ENCODE measurements at regions not wholly inside any gene's neighbourhood (a gene's known extent, or its start where the extent isn't known, plus 50 kb on each side); places are given as distances from the start of the nearest gene placed in this dataset.

DNA sequence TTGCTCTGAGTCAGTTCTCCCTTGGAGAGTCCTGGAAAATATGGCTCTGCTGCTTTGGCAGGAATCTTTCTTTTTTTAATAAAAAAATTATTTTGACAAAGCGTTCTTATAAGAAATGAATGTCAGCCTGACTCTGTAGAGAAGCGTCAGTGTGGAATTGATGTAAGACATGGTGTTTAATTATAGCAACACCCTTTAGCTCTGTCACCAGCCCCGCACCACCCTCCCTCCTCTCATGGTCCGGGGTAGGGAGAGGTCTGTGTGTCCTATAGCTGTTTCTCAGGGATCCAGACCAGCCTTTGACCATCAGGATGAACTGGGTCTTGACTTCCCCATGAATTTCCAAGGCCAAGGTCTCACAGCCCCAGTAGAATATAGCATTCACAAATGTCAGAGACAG is 120.6 kb downstream of the CHST1 start:
- DNase-seq (ENCODE audit: low read depth) = no peak
- TF ChIP-seq, protein P1, sequence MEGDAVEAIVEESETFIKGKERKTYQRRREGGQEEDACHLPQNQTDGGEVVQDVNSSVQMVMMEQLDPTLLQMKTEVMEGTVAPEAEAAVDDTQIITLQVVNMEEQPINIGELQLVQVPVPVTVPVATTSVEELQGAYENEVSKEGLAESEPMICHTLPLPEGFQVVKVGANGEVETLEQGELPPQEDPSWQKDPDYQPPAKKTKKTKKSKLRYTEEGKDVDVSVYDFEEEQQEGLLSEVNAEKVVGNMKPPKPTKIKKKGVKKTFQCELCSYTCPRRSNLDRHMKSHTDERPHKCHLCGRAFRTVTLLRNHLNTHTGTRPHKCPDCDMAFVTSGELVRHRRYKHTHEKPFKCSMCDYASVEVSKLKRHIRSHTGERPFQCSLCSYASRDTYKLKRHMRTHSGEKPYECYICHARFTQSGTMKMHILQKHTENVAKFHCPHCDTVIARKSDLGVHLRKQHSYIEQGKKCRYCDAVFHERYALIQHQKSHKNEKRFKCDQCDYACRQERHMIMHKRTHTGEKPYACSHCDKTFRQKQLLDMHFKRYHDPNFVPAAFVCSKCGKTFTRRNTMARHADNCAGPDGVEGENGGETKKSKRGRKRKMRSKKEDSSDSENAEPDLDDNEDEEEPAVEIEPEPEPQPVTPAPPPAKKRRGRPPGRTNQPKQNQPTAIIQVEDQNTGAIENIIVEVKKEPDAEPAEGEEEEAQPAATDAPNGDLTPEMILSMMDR (conservative IDR thresholded peaks at IDR 0.05; ENCODE audit: low read depth, low read length) = no peak
- H3K4me3 ChIP-seq (ENCODE audit: low read length) = no peak overlapping the region

DNA sequence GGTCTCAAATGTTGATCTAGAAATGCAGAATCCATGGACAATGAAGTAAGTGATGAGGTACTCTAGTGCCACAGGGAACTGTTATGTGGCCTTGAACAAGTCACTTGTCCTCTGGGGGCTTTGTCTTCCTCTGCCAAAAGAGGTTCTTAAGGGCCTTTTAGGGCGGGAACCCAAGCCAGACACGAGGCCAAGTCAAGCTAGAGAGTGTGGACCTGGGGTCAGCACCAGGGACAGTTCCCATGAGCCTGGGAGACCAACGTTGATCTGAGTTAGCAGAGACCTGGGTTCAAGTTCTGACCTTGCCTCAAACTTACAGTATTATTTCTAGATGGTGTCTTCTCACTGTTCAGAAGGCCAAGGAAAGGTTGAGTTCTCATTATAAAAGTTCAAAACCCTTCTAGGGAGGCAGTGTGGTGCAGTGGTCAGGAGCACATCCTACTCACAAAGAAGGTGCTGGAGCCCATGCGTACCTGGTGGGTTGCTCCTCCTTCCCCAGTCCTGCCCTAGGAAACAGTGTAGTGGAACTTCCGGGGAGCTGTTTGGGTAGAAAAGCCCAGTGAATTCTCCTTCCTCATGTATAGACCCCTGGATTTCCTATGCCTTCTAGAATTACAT is 121.5 kb downstream of the CHST1 start:
- TF ChIP-seq, protein P1 (conservative IDR thresholded peaks at IDR 0.05; ENCODE audit: low read depth, low read length) = no peak
- DNase-seq (ENCODE audit: low read depth) = no peak
- H3K4me3 ChIP-seq (ENCODE audit: low read length) = no peak overlapping the region

DNA sequence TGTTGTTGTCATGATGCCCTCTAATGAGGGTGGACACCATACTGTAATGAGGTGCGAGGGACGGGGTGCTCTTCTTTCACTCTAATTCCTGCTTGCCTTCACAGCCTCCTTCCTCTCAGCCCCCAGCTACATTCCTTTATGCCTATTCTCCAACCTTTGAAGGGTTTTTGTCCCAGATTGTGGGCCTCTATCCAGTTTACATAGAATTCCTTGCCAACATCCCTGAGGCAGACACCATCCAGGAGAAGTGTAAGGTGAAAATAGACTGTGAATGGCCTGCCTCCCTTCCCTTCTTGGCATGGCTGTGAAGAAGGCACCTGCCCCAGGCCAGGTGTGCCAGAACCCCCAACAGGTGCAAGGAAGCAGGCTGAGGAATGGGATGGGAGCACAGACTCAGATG is 122.3 kb downstream of the CHST1 start:
- no peak overlapping the region for H3K4me3 ChIP-seq (ENCODE audit: low read length)

DNA sequence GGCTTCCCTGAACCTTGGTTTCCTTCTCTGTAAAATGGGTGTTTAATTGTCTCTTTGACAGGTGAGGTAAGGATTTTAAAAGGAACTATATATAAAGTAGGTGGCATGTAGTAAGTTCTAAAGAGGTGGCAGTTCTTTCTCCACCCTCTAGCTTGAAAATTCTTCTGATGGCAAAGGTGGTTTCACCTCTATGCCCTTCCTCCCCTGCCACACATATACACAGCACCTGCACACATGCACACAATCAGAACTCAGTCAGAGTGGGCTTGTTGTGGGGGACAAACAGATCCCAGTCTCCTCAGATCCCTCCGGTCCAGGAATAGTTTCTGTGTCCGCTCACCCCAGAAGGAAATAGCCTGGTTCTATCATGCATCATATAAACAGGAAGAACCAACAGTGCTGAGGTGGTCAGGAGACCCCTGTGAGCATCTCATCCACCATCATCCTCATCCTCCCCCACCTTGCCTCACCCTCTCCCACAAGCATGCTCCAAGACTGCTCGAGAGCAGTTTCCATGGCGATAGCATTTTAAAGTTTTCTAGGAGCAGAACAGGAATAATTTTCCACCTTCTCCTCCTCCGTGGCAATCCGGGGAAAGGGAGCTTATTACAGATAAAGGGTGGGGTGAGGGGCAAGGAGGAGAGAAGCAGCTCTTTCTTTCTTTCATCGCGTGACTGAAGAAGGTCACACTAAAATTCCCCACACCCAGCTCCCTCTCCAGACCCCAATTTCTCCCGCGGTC is 123.6 kb downstream of the CHST1 start:
- DNase-seq (ENCODE audit: low read depth) = no peak
- TF ChIP-seq, protein P1 (conservative IDR thresholded peaks at IDR 0.05; ENCODE audit: low read depth, low read length) = no peak
- H3K4me3 ChIP-seq (ENCODE audit: low read length) = no peak overlapping the region

More for the DNA sequence above, 122.3 kb downstream of the CHST1 start:
- TF ChIP-seq, protein P1 (conservative IDR thresholded peaks at IDR 0.05; ENCODE audit: low read depth, low read length) = no peak
- DNase-seq (ENCODE audit: low read depth) = no peak

DNA sequence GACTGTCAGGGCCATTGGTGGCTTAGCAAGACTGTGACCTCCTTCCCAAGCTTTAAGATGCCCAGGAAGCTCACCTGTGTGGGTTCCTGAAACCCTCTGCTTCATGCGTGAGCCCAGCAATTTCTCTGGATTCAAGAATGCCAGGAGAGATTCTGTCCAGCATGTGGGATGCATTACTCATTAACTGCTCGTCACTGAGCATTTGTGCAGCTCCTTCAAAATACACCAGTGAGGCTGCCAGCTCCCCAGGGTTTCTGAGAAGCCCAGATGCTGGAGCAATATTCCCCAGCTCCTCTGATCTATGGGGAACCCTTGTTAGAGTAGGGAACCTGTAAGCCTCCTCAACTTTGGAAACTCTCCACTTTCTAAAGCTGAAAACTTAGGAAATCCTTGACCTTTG is 126.5 kb downstream of the CHST1 start:
- DNase-seq (ENCODE audit: low read depth) = no peak

DNA sequence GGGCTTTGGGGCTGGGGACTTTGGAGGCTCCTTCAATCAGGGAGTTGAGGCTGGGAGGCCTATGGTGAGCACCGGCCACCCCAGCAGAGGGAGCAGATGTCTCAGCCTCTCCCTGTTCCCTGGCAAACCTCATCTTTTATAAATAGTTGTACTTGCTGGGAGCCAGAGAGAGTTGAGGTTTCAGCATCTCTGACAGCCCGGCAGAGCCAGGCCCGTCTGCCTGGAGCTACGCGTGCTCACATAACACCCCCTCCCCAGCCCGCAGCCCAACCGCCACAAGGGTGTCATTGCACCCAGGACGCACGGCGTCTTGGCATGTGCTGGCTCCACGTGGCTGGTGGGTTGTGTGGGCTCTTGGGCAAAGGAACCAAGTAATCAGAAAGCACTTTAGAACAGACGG is 127.1 kb downstream of the CHST1 start:
- H3K4me3 ChIP-seq (ENCODE audit: low read length) = no peak overlapping the region
- no peak for DNase-seq (ENCODE audit: low read depth)
- TF ChIP-seq, protein P1 (conservative IDR thresholded peaks at IDR 0.05; ENCODE audit: low read depth, low read length) = no peak

More for the DNA sequence above, 126.5 kb downstream of the CHST1 start:
- no peak overlapping the region for H3K4me3 ChIP-seq (ENCODE audit: low read length)
- TF ChIP-seq, protein P1 (conservative IDR thresholded peaks at IDR 0.05; ENCODE audit: low read depth, low read length) = no peak

DNA sequence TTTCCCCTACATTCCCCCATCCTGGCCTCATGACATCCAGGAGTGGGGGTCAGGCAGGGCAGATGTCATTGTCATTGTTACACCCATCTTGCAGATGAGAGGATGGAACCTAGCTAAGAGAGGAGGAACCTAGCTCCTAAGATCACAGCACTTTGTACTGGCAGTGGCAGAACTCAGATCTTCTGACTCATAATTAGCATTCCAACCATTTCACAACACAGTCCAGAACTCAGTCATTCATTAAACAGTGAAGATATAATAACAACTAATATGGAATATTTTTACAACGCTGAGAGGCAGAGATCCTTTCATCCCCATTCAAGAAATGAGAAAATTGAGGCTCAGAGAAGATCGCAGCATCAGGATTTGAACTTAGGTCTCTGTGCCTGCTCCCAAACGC is 127.8 kb downstream of the CHST1 start:
- DNase-seq (ENCODE audit: low read depth) = no peak
- TF ChIP-seq, protein P1 (conservative IDR thresholded peaks at IDR 0.05; ENCODE audit: low read depth, low read length) = no peak
- no peak overlapping the region for H3K4me3 ChIP-seq (ENCODE audit: low read length)

All from retinal pigment epithelial cell (primary cell).